Effector memory CD8-positive, alpha-beta T cell (primary cell): ENCODE measurements at regions not wholly inside any gene's neighbourhood (a gene's known extent, or its start where the extent isn't known, plus 50 kb on each side); places are given as distances from the start of the nearest gene placed in this dataset.
"Not testable (repeated sequence)": the region's sequence is repeated elsewhere in the genome, so short reads cannot be mapped to it uniquely, and the experiment has no call there.

ENCODE experiments used
- ATAC-seq: fragments of 150-1000 bp; cut with Tn5 transposase; replicated peaks from 2 replicates; pipeline ENCODE4 v1.10.0; 2021; ENCODE audit warnings: mild to moderate bottlenecking, moderate library complexity
- DNase-seq, 3 experiments: peaks; one replicate each; pipeline ENCODE4 v3.0.0; 2021
- H3K27ac Mint-ChIP-seq, 2 donors: one replicate each; pipeline ENCODE4 v1.8.0; 2022; ENCODE audit warnings: mild to moderate bottlenecking in 2 of 2, mixed read lengths in 2 of 2, moderate library complexity in 2 of 2
- H3K27me3 Mint-ChIP-seq, 2 donors: one replicate each; pipeline ENCODE4 v1.8.0; 2022; ENCODE audit warnings: mixed read lengths in 2 of 2
- H3K36me3 Mint-ChIP-seq: one replicate; pipeline ENCODE4 v1.8.0; 2022; ENCODE audit warnings: mild to moderate bottlenecking, moderate library complexity, mixed read lengths; ENCODE audit not compliant: insufficient read depth
- H3K4me1 Mint-ChIP-seq, 2 donors: one replicate each; pipeline ENCODE4 v1.8.0; 2022; ENCODE audit warnings: low read depth in 2 of 2, mixed read lengths in 2 of 2
- H3K4me3 Mint-ChIP-seq, 2 donors: one replicate each; pipeline ENCODE4 v1.8.0; 2022; ENCODE audit warnings: mild to moderate bottlenecking in 2 of 2, mixed read lengths in 2 of 2, moderate library complexity in 2 of 2
- H3K9me3 Mint-ChIP-seq, 2 donors: one replicate each; pipeline ENCODE4 v1.8.0; 2022; ENCODE audit warnings: mixed read lengths in 2 of 2

DNA sequence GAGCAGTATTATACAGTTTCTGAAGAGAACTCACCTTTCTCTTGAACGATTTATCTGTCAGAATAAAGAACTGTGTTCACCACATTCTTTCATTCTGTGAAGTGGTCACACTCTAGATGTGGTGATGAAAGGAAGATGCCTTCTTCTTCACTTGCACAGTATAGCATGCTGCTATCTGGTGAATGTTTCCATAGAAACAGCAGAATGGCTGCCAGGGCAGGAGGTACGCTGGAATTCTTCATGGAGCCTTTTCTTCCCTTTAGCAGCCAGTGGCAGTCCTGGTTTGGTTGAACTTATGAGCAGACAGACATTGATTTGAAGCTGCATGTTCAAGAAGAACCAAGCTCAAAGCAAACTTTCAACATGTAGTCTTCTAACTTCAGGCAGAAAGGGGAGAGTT lies 1157.9 kb upstream of the LRRTM1 start:
- ATAC-seq (no peak), DNase-seq (no peak)
- Mint-ChIP-seq H3K27ac (no peak overlapping the region), H3K9me3 (peaks cover 23 to 32% of the 10 kb centered on the region in 2 donors), H3K36me3 (no peaks in the 10 kb centered on the region), H3K4me1 (no peaks in the 10 kb centered on the region), H3K27me3 (no peaks in the 10 kb centered on the region), H3K4me3 (no peak overlapping the region)

DNA sequence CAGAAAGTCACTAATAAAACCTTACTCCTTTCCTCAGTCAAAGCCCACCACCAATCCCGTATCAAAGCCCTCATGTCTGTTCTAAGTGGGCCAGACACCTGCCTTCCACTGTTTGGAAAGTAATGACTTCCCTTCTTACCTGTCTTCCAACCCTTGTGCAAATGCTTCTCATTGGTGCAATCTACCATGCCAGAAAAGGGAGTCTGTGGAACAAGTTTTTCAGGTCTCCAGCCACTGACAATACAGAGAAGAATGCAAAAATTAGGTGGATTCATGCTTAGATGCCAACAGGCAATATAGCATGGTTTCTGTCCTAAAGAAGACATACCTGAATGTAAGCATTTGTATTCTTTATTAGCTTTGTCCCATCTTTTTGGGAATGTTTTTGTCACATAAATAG lies 1140.6 kb upstream of the LRRTM1 start:
- peaks cover 21 to 25% of the 10 kb centered on the region in 2 donors for H3K9me3 Mint-ChIP-seq
- no peaks in the 10 kb centered on the region for H3K27me3 Mint-ChIP-seq
- no peaks in the 10 kb centered on the region for H3K36me3 Mint-ChIP-seq
- ATAC-seq, result no peak
- DNase-seq, result no peak
- no peak overlapping the region for H3K4me3 Mint-ChIP-seq
- H3K27ac Mint-ChIP-seq, result no peak overlapping the region
- H3K4me1 Mint-ChIP-seq, result no peaks in the 10 kb centered on the region

DNA sequence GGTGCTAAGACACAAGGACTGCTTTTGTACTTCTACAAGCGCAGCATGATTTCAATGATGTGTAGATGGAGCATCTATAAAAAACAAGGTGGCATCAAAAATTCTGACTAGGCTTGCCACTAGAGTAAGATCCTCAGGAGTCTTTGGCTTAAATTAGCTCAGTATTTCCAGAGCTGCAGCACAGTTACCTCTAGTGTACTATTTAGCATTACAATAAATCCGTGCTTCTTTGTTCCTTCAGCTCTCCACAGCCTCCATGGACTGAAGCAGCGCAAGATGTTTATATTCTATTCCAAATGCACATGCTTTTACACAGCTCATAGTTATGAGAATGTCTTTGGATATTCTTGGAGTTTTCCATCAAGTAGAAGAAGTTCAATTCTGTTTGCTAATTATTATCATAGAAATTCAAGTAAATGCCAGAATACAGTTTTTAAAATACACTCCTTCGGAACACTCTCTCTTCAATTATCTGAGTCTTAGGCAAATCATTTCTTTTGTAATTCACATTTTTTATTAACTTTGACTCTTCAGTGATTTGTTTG lies 1133.0 kb upstream of the LRRTM1 start:
- Mint-ChIP-seq H3K27me3 (no peaks in the 10 kb centered on the region), H3K4me1 (no peaks in the 10 kb centered on the region), H3K27ac (no peak overlapping the region), H3K9me3 (peaks cover 3 to 16% of the 10 kb centered on the region in 2 donors), H3K36me3 (no peaks in the 10 kb centered on the region), H3K4me3 (no peak overlapping the region)
- DNase-seq (no peak), ATAC-seq (no peak)

DNA sequence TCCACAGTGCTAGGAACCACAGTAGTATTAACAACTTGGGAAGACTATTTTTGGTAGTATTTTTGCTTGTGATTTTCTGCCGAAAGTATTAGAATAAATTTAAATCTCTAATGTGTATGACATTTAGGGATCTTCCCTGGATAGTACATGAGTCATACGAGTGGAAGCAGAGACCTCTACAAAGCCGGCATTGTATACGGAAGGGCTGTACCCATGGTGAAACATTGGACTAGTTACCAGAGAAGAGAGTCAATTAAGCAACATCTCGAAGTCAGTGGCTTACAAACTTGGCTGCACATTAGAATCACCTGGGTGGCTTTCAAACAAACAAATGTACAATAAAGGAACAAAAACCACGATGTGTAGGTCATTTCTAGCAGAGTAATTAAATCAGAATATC lies 1131.7 kb upstream of the LRRTM1 start:
- H3K4me3 Mint-ChIP-seq, result no peak overlapping the region
- no peaks in the 10 kb centered on the region for H3K36me3 Mint-ChIP-seq
- H3K27ac Mint-ChIP-seq, result no peak overlapping the region
- ATAC-seq, result no peak
- no peaks in the 10 kb centered on the region for H3K4me1 Mint-ChIP-seq
- H3K27me3 Mint-ChIP-seq, result no peaks in the 10 kb centered on the region
- peaks cover 0 to 16% of the 10 kb centered on the region in 2 donors for H3K9me3 Mint-ChIP-seq
- no peak for DNase-seq

DNA sequence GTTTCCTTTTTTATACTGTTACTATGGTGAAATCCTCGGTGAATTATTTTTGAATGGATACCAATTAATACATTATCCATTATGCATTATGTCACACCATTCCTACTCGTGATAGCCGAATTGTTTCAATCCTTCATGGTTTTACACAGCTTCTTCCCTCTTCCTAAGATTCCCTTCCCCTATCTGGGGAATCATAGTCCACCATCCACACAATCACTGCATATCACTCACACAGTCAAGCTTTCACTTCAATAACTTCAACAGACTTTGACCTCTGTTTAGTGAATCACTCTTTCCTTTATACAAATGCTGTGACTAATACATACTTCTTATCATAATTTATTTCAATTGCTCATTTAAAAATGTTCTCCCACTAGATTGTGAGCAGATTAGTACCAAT lies 1108.1 kb upstream of the LRRTM1 start:
- no peak overlapping the region for H3K27ac Mint-ChIP-seq

DNA sequence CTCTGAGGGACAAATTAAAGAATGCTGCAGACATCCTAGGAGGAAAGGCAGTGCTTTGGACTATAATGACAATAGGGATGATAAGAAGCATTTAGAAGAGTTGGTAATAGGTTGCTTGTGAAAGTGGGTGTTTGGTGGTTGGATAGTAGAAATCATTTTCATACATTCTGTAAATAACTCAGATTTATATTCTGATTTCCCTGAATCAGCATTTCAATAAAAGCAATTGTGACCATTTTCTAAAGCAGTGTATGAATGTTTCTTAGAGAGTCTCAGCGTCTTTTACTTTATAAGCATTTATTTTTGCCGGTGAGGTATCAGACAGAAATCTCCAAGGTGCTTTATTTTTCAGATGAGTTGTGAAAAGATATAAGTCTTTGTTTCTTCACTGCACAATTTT lies 1099.0 kb upstream of the LRRTM1 start:
- DNase-seq (no peak), ATAC-seq (no peak)
- Mint-ChIP-seq H3K36me3 (peaks cover 4% of the 10 kb centered on the region), H3K4me1 (no peaks in the 10 kb centered on the region), H3K9me3 (peaks cover 6 to 9% of the 10 kb centered on the region in 2 donors), H3K27ac (no peak overlapping the region), H3K4me3 (no peak overlapping the region), H3K27me3 (no peaks in the 10 kb centered on the region)

More for the DNA sequence above, 1108.1 kb upstream of the LRRTM1 start:
- ATAC-seq, result no peak
- Mint-ChIP-seq H3K4me1 (no peaks in the 10 kb centered on the region), H3K27me3 (no peaks in the 10 kb centered on the region), H3K9me3 (peaks cover 0 to 8% of the 10 kb centered on the region in 2 donors), H3K36me3 (no peaks in the 10 kb centered on the region), H3K4me3 (no peak overlapping the region)
- no peak for DNase-seq

DNA sequence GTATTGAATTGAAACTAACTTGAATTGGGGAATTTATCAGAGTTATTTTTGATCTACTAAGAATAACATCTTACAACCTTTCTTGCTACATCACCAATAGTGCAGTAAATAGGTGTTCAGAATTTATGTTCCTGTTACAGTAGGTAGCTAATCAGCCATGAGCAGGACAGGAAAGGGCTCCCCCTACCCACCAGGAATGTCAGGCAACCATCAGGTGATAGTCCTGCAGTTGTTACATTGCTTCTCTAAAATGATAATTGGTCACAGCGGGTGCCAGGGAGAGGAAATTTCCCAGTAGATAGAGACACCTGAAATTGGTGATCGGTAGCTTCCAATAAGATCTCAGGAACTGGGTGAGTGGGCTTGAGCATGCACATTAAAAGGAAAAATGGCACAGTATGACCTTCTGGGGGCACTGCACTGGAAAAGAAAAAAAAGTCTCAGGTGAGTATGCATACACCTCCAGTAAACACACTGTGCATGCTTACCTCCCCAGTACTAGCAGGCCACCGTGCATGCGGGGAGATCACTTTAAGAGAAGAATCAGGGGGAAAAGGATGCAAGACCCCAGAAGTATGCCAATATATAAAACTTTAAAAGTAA lies 1092.0 kb upstream of the LRRTM1 start:
- Mint-ChIP-seq H3K27me3 (no peaks in the 10 kb centered on the region), H3K36me3 (no peaks in the 10 kb centered on the region), H3K27ac (no peak overlapping the region), H3K4me1 (no peaks in the 10 kb centered on the region), H3K9me3 (peaks cover 7 to 9% of the 10 kb centered on the region in 2 donors), H3K4me3 (no peak overlapping the region)
- DNase-seq (no peak), ATAC-seq (no peak)

DNA sequence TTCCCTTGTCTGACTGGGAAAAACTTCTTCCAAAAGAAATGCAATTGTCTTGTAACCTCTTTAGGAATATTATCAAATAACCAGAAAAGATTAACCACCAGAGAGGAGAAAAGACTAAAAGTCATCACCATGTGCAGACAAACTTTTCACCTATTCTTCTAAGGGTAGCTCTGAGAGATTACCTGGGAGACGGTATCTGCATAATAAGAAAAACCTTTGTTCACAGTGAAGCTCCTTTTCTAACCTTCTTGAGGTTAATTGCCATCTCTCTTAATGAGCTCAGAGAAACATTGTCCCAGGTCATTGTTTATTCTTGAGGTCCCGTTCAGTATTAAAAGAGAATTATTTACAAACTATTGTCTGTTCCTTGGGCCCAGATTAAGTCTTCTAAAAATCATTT lies 1091.2 kb upstream of the LRRTM1 start:
- DNase-seq, result no peak
- no peaks in the 10 kb centered on the region for H3K27me3 Mint-ChIP-seq
- no peak overlapping the region for H3K27ac Mint-ChIP-seq
- no peak for ATAC-seq
- H3K36me3 Mint-ChIP-seq, result no peaks in the 10 kb centered on the region
- H3K9me3 Mint-ChIP-seq, result peaks cover 5 to 14% of the 10 kb centered on the region in 2 donors
- no peak overlapping the region for H3K4me3 Mint-ChIP-seq
- H3K4me1 Mint-ChIP-seq, result no peaks in the 10 kb centered on the region

DNA sequence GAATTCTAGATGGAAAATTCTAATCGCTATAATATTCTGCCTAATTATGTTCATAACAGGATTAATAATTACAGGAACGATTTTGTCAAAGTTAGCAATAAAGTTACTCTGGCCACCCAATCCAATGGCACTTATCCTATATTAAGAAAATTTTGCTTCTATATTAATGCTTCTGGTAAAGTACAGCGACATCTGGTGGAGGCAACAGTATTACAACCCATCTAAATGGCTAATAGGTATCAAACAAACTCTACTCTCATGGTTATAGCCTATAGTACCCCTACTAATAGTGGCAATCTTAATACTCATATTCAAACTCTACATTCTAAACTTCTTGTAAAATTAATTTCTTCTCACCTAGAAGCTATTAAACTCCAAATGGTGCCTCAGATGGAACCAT lies 1084.7 kb upstream of the LRRTM1 start:
- Mint-ChIP-seq H3K4me3 (no peak overlapping the region), H3K9me3 (peaks cover 11 to 29% of the 10 kb centered on the region in 2 donors), H3K27me3 (no peaks in the 10 kb centered on the region), H3K27ac (no peak overlapping the region), H3K4me1 (no peaks in the 10 kb centered on the region), H3K36me3 (no peaks in the 10 kb centered on the region)
- no peak for ATAC-seq
- DNase-seq, result no peak

DNA sequence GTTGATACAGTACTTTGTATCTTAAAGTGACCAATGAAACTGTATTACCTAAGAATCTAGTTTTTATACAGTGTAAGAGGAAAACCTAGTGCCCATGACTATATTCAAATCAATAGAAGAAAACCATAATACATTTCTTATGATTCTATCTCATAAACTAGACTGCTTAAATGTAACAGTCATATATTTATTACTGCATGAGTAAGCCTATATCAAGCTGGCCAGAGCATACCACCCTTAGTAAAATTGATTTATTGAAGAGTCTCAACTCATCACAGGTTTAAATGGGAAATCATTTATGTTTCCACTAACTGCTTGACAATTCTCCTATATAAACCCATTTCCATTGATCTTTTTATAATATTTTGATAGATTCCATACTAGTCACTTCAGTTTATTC lies 1059.2 kb upstream of the LRRTM1 start:
- H3K27ac Mint-ChIP-seq, result no peak overlapping the region
- DNase-seq, result no peak
- H3K36me3 Mint-ChIP-seq, result peaks cover 3% of the 10 kb centered on the region
- H3K4me1 Mint-ChIP-seq, result no peaks in the 10 kb centered on the region
- H3K9me3 Mint-ChIP-seq, result peaks cover 14 to 17% of the 10 kb centered on the region in 2 donors
- H3K27me3 Mint-ChIP-seq, result no peaks in the 10 kb centered on the region
- H3K4me3 Mint-ChIP-seq, result no peak overlapping the region
- no peak for ATAC-seq

DNA sequence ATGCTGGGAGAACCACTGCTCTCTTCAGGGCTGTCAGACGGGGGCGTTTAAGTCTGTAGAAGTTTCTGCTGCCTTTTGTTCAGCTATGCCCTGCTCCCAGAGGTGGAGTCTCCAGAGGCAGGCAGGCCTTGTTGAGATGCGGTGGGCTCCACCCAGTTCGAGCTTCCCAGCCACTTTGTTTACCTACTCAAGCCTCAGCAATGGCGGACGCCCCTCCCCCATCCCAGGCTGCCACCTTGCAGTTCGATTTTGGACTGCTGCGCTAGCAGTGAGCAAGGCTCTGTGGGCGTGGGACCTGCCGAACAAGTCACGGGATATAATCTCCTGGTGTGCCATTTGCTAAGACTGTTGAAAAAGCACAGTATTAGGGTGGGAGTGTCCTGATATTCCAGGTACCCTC lies 1057.9 kb upstream of the LRRTM1 start:
- H3K4me3 Mint-ChIP-seq, H3K27me3 Mint-ChIP-seq: not testable (repeated sequence)

DNA sequence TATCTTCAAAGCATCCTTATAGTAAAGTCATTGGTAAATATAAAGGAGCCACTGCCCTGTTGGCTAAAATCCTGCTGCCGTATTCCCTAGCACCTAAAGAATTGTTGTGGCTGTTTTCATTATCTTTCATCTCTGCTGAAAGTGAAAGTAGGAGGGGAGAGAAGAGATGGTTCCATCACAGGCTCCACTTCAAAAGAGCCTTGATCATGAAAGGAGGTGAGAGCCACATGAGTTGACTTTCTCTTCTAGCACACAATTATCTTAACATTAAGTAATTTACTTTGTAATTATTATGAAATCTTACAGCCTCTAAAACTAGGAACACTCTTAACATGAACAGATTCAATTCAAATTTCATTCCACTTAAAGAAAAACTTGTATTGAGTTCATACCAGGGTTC lies 1050.9 kb upstream of the LRRTM1 start:
- no peak overlapping the region for H3K4me3 Mint-ChIP-seq
- no peak for DNase-seq
- ATAC-seq, result no peak
- H3K4me1 Mint-ChIP-seq, result no peaks in the 10 kb centered on the region
- no peaks in the 10 kb centered on the region for H3K27me3 Mint-ChIP-seq
- H3K27ac Mint-ChIP-seq, result no peak overlapping the region
- peaks cover 3% of the 10 kb centered on the region for H3K36me3 Mint-ChIP-seq
- peaks cover 6 to 15% of the 10 kb centered on the region in 2 donors for H3K9me3 Mint-ChIP-seq

More for the DNA sequence above, 1057.9 kb upstream of the LRRTM1 start:
- H3K4me1 Mint-ChIP-seq, H3K27ac Mint-ChIP-seq, DNase-seq, ATAC-seq, H3K36me3 Mint-ChIP-seq: not testable (repeated sequence)
- H3K9me3 Mint-ChIP-seq, result peaks cover 8 to 10% of the 10 kb centered on the region in 2 donors

DNA sequence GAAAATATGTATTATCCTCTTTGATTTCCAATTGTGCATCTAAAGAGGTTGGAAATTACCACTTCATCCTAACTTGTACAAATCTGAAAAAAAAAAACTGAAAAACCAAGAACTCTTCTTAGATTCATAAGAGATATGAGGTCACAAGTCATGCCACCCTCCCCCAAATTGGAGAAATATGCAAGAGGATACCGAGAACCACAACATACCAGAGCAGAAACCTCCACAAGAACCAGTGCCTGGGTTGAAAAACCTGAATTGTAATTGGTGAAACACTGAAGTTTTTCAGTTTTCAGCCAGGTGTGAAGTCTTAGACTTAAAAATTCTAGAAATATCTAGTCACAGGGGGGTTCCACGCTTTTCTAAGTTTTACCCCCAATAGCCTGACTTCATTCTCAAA lies 1029.5 kb upstream of the LRRTM1 start:
- ATAC-seq, result no peak
- H3K36me3 Mint-ChIP-seq, result peaks cover 4% of the 10 kb centered on the region
- no peak overlapping the region for H3K4me3 Mint-ChIP-seq
- no peaks in the 10 kb centered on the region for H3K27me3 Mint-ChIP-seq
- no peak for DNase-seq
- H3K4me1 Mint-ChIP-seq, result no peaks in the 10 kb centered on the region
- H3K9me3 Mint-ChIP-seq, result no peaks in the 10 kb centered on the region
- H3K27ac Mint-ChIP-seq, result no peak overlapping the region

DNA sequence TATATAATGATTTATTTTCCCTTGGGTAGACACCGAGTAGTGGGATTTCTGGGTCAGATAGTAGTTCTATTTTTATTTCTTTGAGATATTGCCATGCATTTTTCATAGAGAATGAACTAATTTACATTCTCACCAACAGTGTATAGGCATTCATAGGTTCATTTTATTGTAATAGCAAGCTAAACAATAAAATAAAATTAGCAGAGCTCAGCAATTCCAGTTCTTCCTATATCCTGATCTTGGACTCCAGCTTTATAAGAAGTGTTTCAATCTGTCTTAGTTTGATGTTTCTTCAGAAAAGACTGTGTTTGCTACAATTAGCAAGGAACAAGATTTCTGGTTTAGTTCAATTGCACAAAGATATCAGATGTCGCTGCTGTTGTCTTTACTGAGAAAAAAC lies 1024.4 kb upstream of the LRRTM1 start:
- no peaks in the 10 kb centered on the region for H3K4me1 Mint-ChIP-seq

More for the DNA sequence above, 1024.4 kb upstream of the LRRTM1 start:
- H3K9me3 Mint-ChIP-seq, result peaks cover 0 to 3% of the 10 kb centered on the region in 2 donors
- peaks cover 4% of the 10 kb centered on the region for H3K36me3 Mint-ChIP-seq
- H3K27ac Mint-ChIP-seq, result no peak overlapping the region
- DNase-seq (no peak), ATAC-seq (no peak)
- no peak overlapping the region for H3K4me3 Mint-ChIP-seq
- H3K27me3 Mint-ChIP-seq, result no peaks in the 10 kb centered on the region
